Uterus (tissue), 2 donors: ENCODE measurements at regions not wholly inside any gene's neighbourhood (a gene's known extent, or its start where the extent isn't known, plus 50 kb on each side); places are given as distances from the start of the nearest gene placed in this dataset.

Experiments
- POLR2A ChIP-seq, 2 donors: fragments of 450-650 bp; IDR thresholded peaks; one replicate each; pipeline ENCODE4 v1.6.1; 2016; ENCODE audit warnings: antibody characterized with exemption in 2 of 2, mild to moderate bottlenecking in 1 of 2, moderate library complexity in 1 of 2
- TF ChIP-seq, protein P1 (sequence below), 4 experiments: fragments of 200-600 bp in 2 of 4; fragments of 450-650 bp in 2 of 4; sonication (generic) in 2 of 4; IDR thresholded peaks; one replicate each; pipeline ENCODE4 v1.5.1; 2016 to 2019; ENCODE audit warnings: antibody characterized with exemption in 4 of 4, mild to moderate bottlenecking in 2 of 4, moderate library complexity in 1 of 4

DNA sequence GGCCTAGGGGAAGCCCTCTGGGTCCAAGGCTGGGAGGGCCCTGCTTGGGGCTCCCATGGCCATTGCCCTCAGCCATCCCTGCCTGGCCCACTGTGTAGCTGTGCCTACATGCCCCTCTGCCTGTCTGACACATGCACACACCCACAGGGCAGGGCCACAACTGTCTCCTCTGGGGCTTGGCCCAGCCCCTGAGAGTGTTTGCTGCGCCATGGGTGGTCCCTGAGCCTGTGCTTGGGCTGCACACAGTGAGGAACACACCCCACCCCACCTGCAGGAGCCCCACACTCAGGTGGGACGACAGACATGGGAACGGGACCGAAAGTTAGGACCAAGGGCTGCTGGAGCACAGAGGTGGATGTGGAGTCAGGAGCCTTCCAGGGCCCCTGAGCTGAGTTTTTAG is 489.5 kb downstream of the TBC1D22A start:
- TF ChIP-seq POLR2A (IDR thresholded peaks at IDR 0.05), result no peak
- TF ChIP-seq, protein P1, sequence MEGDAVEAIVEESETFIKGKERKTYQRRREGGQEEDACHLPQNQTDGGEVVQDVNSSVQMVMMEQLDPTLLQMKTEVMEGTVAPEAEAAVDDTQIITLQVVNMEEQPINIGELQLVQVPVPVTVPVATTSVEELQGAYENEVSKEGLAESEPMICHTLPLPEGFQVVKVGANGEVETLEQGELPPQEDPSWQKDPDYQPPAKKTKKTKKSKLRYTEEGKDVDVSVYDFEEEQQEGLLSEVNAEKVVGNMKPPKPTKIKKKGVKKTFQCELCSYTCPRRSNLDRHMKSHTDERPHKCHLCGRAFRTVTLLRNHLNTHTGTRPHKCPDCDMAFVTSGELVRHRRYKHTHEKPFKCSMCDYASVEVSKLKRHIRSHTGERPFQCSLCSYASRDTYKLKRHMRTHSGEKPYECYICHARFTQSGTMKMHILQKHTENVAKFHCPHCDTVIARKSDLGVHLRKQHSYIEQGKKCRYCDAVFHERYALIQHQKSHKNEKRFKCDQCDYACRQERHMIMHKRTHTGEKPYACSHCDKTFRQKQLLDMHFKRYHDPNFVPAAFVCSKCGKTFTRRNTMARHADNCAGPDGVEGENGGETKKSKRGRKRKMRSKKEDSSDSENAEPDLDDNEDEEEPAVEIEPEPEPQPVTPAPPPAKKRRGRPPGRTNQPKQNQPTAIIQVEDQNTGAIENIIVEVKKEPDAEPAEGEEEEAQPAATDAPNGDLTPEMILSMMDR (IDR thresholded peaks at IDR 0.05), result no peak
